Esophagus muscularis mucosa (tissue), 4 donors: ENCODE measurements at regions not wholly inside any gene's neighbourhood (a gene's known extent, or its start where the extent isn't known, plus 50 kb on each side); places are given as distances from the start of the nearest gene placed in this dataset.

Source experiments
- EP300 ChIP-seq: sonication (generic); formaldehyde crosslinking; IDR thresholded peaks from one replicate; pipeline ENCODE4 v1.6.1; 2017; ENCODE audit warnings: antibody characterized with exemption
- POLR2A ChIP-seq: fragments of 450-650 bp; IDR thresholded peaks from one replicate; pipeline ENCODE4 v1.6.1; 2017; ENCODE audit warnings: antibody characterized with exemption, moderate library complexity, mild to moderate bottlenecking, low read depth
- POLR2AphosphoS5 ChIP-seq, 2 donors: sonication (generic); formaldehyde crosslinking; IDR thresholded peaks; one replicate each; pipeline ENCODE4 v1.6.1; 2017; ENCODE audit warnings: antibody characterized with exemption in 2 of 2
- TF ChIP-seq, protein P1 (sequence below), 3 experiments: fragments of 200-600 bp in 2 of 3; fragments of 450-650 bp in 1 of 3; sonication (generic) in 2 of 3; IDR thresholded peaks; one replicate each; pipeline ENCODE4 v1.5.1; 2017 to 2019; ENCODE audit warnings: antibody characterized with exemption in 3 of 3, mild to moderate bottlenecking in 2 of 3, moderate library complexity in 1 of 3

DNA sequence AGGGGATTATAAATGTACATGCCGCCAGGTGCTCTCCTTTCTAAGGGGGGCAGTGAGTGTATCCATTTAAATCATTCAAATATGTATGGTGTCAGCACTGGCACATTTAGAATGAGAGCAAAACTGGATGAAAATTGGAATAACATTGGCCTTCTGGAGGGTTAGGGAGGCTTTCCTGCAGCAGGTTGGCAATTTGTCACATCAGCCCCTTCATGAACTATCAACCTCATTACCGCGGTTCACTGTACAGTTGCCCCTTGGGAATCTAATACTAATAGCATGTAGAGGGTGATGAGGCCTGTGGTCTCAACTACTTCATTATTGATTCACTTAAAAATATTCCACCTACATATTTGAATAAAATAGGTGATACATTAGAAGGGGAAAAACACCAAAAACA, 117.9 kb downstream of the PDHA2 start:
- TF ChIP-seq, protein P1, sequence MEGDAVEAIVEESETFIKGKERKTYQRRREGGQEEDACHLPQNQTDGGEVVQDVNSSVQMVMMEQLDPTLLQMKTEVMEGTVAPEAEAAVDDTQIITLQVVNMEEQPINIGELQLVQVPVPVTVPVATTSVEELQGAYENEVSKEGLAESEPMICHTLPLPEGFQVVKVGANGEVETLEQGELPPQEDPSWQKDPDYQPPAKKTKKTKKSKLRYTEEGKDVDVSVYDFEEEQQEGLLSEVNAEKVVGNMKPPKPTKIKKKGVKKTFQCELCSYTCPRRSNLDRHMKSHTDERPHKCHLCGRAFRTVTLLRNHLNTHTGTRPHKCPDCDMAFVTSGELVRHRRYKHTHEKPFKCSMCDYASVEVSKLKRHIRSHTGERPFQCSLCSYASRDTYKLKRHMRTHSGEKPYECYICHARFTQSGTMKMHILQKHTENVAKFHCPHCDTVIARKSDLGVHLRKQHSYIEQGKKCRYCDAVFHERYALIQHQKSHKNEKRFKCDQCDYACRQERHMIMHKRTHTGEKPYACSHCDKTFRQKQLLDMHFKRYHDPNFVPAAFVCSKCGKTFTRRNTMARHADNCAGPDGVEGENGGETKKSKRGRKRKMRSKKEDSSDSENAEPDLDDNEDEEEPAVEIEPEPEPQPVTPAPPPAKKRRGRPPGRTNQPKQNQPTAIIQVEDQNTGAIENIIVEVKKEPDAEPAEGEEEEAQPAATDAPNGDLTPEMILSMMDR (IDR thresholded peaks at IDR 0.05) = no peak
- TF ChIP-seq POLR2A (no peak), EP300 (no peak), POLR2AphosphoS5 (IDR thresholded peaks at IDR 0.05) (no peak)
